HFF-Myc (cell line): ENCODE measurements at regions not wholly inside any gene's neighbourhood (a gene's known extent, or its start where the extent isn't known, plus 50 kb on each side); places are given as distances from the start of the nearest gene placed in this dataset.

Source experiments
- DNase-seq: peaks from one replicate; pipeline ENCODE4 v3.0.0-alpha.2; 2011; ENCODE audit warnings: low read depth; ENCODE audit errors: extremely low read depth
- H3K4me3 ChIP-seq: replicated peaks from 2 replicates; pipeline ENCODE4 v1.5.1; 2011; ENCODE audit warnings: low read depth, mild to moderate bottlenecking, control low read depth, low read length
- CTCF ChIP-seq: IDR thresholded peaks from 2 replicates; pipeline ENCODE4 v1.5.1; 2012; ENCODE audit warnings: mild to moderate bottlenecking, low read depth, low read length, control low read depth; ENCODE audit errors: missing control alignments

GRCh38 chr16:59148056-59148768, 414.1 kb upstream of the GOT2 start:
- no peak overlapping the region for H3K4me3 ChIP-seq
- no peak for DNase-seq
- no peak for TF ChIP-seq CTCF

- no peak overlapping the region for H3K4me3 ChIP-seq
- no peak for TF ChIP-seq CTCF
- DNase-seq, result no peak
Measured at GRCh38 chr16:59146140-59146539, 412.0 kb upstream of the GOT2 start.

- H3K4me3 ChIP-seq, result no peak overlapping the region
- TF ChIP-seq CTCF, result no peak
- DNase-seq, result no peak
Measured at GRCh38 chr16:59144841-59145240, 410.7 kb upstream of the GOT2 start.

GRCh38 chr16:59144326-59144725, 410.2 kb upstream of the GOT2 start:
- no peak overlapping the region for H3K4me3 ChIP-seq
- no peak for DNase-seq
- no peak for TF ChIP-seq CTCF

GRCh38 chr16:59126486-59126885, 392.4 kb upstream of the GOT2 start:
- no peak for TF ChIP-seq CTCF
- DNase-seq, result no peak
- H3K4me3 ChIP-seq, result no peak overlapping the region

GRCh38 chr16:59124056-59124455, 389.9 kb upstream of the GOT2 start:
- no peak for DNase-seq
- TF ChIP-seq CTCF, result no peak
- no peak overlapping the region for H3K4me3 ChIP-seq

GRCh38 chr16:59123479-59123878, 389.4 kb upstream of the GOT2 start:
- H3K4me3 ChIP-seq, result no peak overlapping the region
- DNase-seq, result no peak
- no peak for TF ChIP-seq CTCF
